Hippocampal formation (tissue), 2 donors: ENCODE measurements at regions not wholly inside any gene's neighbourhood (a gene's known extent, or its start where the extent isn't known, plus 50 kb on each side); places are given as distances from the start of the nearest gene placed in this dataset.
"Not testable (repeated sequence)": the region's sequence is repeated elsewhere in the genome, so short reads cannot be mapped to it uniquely, and the experiment has no call there.

Experiments
- DNase-seq, 2 donors: peaks; one replicate each; lab custom pipeline; 2025; lab: John Stamatoyannopoulos, UW

- no peak for DNase-seq
Observed at GRCh38 chr3:87101861-87102625, 111.1 kb upstream of the VGLL3 start.

GRCh38 chr3:87097733-87098132 is 106.8 kb upstream of the VGLL3 start:
- DNase-seq, result not testable (repeated sequence)

DNA sequence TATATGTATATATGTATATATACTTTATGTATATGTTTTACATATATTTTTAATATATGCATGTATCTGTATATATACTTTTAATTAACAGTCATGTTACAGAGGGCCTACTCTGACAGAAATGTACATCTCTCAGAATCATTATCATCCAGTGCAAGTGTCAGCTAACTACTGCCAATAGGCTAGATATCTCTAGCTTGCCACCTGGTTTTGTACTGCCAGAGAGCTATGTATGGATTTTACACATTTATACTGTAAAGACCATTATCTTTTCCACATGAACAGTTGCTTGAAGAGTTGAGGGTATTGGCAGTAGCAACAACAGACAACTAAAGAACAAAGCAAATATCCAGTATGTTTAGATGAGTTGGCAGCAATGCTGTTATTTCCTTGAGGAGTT is 99.7 kb upstream of the VGLL3 start:
- no peak for DNase-seq

- DNase-seq, result peak; percentile 79 to 87
Observed at GRCh38 chr3:87088993-87089841, 98.3 kb upstream of the VGLL3 start.

DNA sequence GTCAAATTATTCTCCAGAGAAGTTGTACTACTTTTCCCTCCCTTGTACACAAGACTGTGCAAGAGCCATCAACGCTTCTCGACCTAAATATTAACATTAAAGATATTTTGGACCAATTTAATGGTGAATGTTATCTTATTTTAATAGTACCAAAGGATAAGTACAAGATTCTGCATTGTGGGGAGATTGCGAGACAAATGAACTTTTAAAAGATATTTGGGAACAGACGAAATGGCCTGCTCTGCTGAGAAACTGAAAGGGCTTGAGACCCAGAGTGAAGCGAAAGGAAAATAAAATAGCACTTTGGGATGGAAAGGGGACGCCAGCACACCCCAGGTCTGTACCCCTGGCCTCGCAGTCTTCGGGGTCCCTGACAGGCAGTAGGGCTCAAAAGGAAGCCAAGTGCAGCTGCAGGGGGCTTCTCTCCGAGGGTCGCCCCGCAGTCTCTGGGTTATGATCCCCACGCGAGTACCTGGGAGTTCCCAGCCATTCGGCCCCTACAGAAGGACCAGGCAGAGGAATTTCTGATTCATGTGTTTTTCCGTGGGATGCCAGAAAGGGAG is 97.6 kb upstream of the VGLL3 start:
- peak in 1 of 2 donors; percentile 39 for DNase-seq

DNA sequence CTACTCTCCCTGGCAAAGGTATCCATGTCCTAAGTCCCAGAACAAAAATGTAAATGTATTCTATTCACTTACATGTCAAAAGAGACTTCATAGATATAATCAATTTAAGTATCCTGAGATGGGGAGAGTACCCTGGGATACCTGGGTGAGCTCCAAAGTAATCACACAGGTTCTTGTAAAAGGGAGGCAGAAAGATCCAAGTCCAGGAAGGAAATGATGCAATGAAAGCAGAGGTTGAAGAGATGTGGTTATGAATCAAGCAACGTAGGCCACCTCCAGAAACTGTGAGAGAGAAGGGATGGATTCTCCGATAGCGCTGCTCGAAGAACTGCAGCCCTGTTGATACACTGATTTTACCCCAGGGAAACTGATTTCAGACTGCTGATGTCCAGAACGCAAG is 93.9 kb upstream of the VGLL3 start:
- DNase-seq, result no peak

- peak in 1 of 2 donors; percentile 24 for DNase-seq
Observed at GRCh38 chr3:87082796-87083440, 92.0 kb upstream of the VGLL3 start.

DNA sequence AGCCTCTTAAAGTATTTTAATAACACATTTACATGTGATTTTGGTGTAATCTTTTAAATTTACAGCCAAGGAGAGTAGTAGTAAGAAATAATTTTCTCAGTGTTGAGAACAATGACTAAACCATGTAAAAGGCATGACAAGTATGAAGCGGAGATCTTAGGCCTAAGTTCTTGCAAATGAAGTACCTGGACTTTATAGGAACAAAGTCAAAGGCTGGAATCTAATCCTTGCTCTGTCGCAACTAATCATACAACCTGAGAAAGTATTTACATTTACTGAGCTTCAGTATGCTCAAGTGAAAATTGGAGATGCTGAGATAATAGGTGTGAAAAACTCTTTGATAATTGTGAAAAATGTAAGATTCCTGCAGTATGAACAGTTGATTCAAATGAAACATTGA is 86.4 kb upstream of the VGLL3 start:
- DNase-seq, result no peak

GRCh38 chr3:87076946-87077345 is 86.0 kb upstream of the VGLL3 start:
- DNase-seq, result no peak

DNA sequence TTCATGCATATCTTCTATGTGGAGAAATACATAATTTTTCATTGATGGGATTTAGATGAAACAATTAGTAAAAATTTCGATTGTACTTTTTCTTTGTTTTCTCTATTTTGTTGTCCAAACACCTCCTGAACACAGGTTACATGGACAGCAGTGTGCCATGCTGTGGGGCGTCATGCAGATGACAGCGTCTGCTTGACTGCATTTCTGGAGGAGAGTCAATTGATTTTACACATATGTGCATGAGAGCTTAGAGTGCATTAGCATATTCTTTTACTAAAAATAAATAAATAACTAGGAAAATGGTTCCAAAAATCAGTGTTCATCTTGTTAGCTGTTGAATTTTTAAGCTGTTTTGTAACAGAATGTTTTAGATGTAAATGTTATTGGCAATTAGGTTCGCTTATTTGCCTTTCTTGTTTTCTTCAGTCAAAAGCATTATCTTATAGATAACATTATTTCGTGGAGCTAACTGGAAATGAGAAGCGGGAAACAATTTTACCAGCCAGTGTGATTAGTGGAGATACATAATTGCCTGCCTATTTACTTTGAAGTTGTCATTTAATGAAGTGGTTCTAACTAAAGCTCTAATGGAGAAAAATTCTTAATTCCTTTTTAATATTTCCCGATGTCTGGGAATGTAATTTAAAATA is 82.7 kb upstream of the VGLL3 start:
- no peak for DNase-seq

DNA sequence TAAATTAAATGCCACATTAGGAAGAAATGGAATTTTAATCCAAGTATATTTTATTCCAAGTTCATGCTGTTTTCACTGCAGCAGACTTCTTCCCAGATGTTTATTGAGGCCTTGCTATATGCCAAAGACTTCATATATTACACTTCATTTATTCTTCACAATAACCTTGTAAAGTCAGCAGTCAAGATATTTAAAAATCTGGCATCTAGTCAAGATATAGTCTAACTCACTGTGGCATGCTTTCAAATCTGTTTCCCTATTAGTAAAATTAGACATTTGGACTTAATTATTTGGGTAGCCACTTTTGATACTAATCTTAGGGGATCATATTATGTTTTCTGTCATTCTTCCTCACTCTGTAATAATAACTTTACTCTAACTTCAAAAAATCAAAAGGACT is 81.5 kb upstream of the VGLL3 start:
- DNase-seq, result no peak

DNA sequence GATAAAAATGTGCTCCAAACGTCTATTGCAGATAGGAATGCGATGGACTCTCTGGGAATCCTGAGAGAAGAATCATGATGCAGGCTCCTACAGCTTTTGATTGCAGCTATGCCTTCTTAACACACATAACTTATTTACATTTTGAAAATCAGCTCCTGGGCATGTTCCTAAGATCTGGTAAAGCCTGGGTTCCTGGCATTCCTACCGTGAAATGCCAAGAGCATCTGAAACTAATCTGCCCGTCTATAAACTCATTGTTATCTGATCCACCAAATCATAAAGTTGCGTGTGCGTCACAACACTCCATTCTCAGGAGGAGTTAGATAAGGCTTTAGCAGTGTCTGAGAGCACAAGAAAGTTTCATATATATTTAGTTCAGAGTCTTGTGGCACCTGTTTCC is 79.0 kb upstream of the VGLL3 start:
- no peak for DNase-seq

DNA sequence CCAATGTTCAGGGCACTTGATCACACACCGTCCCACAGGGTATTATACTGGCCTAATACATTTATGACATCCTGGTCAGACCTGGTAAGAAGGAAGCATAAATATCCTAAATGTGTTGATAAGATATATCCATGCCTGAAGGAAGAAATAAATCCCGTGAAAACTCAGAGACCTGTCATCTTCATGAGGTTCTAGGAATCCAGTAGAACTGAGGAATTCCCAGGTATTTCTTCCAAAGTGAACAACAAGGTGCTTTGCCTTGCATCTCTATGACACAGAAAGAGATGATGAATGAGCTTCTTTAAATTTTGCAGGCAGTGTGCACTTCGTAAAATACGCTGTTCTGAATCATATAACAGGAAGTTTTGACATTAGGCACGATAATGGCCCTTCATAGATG is 78.1 kb upstream of the VGLL3 start:
- DNase-seq, result no peak

DNA sequence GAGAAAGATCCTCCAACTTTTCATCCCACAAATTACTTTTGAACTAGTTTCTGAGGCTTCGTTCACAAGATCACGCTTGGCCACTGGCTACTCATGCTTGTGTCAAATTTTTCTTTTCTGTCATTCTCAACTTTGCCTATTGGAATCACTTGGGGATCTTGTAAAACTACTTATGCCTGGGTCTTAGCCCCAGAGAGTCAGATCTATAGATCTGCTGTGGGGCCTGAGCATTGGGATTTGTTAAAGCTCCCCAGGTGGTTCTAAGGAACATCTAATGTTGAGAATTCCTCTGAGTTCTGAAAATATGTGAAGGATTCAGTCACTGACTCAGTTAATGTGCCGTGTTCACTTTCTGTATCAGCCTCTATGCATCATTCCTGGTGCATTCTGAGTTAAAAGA is 71.7 kb upstream of the VGLL3 start:
- no peak for DNase-seq

- no peak for DNase-seq
Observed at GRCh38 chr3:87057474-87057873, 66.5 kb upstream of the VGLL3 start.

DNA sequence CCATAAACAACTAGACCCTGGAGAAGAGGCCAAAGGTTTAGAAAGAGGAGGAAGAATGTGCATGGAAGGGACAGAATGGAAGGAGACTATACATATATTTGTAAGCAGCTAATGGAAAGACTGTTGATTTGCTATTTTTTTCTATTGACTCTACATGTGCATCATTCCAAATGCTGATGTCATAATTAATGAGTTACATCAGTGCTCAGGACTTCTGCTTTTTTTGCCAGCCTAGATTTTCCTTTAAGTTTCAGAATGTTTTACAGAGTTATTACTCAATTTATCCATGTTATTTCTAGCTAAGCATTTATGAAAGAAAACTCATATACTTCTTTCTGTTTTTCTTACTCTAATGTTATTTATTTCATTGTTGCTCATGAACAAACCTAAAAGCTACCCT is 62.6 kb upstream of the VGLL3 start:
- DNase-seq, result no peak

- DNase-seq, result no peak
Observed at GRCh38 chr3:87052499-87053260, 61.7 kb upstream of the VGLL3 start.

DNA sequence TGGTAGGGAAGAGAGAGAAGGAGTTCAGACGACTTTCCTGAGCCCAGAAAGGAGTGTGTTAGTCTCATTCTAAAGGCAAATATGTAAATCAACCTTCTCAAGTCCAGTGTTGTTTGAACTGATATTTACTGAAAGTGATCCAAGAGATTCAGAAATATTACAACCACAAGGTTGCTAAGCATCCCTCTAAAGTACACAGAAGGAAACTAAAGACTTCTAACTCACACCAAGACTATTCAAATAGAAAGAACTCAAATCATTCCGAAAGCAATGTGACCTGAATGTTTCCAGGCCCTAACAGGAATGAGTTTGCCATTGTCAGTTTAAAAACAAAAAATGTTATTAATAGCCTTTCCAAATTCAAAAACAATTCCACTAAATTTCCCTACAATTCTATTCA is 56.9 kb upstream of the VGLL3 start:
- no peak for DNase-seq

GRCh38 chr3:87046241-87046640 is 55.3 kb upstream of the VGLL3 start:
- no peak for DNase-seq

- no peak for DNase-seq
Observed at GRCh38 chr3:87045473-87045872, 54.5 kb upstream of the VGLL3 start.

- DNase-seq, result no peak
Observed at GRCh38 chr3:87044846-87045245, 53.9 kb upstream of the VGLL3 start.
